PFSK-1 (cell line): ENCODE measurements at regions not wholly inside any gene's neighbourhood (a gene's known extent, or its start where the extent isn't known, plus 50 kb on each side); places are given as distances from the start of the nearest gene placed in this dataset.

Source experiments
- FOXP2 ChIP-seq: optimal IDR thresholded peaks from 2 replicates; pipeline ENCODE3; 2011; ENCODE audit warnings: borderline replicate concordance, control low read depth, inconsistent platforms; ENCODE audit not compliant: insufficient read depth; ENCODE audit errors: extremely low read length, extremely low read depth
- POLR2AphosphoS5 ChIP-seq: IDR thresholded peaks from 2 replicates; pipeline ENCODE4 v1.6.1; 2012; ENCODE audit warnings: low read depth, mild to moderate bottlenecking, control low read depth, low read length, moderate library complexity
- REST ChIP-seq, 2 experiments: IDR thresholded peaks; 2 replicates each; pipeline versions ENCODE4 v1.6.1 to v1.8.0; 2011 to 2012; ENCODE audit warnings: low read depth in 2 of 2, low read length in 2 of 2, control low read depth in 1 of 2, inconsistent platforms in 1 of 2, mild to moderate bottlenecking in 1 of 2, moderate library complexity in 1 of 2; ENCODE audit not compliant: insufficient read depth in 1 of 2
- SIN3A ChIP-seq: IDR thresholded peaks from 2 replicates; pipeline ENCODE4 v1.6.1; 2012; ENCODE audit warnings: mild to moderate bottlenecking, low read length, moderate library complexity, borderline replicate concordance; ENCODE audit not compliant: insufficient read depth
- TAF1 ChIP-seq: IDR thresholded peaks from 2 replicates; pipeline ENCODE4 v1.6.1; 2012; ENCODE audit warnings: low read length, control low read depth, borderline replicate concordance; ENCODE audit not compliant: insufficient read depth

GRCh38 chr6:88374553-88374952 is 208.4 kb upstream of the CNR1 start:
- TF ChIP-seq POLR2AphosphoS5 = no peak
- TF ChIP-seq REST (IDR thresholded peaks at IDR 0.05; ENCODE audit: insufficient read depth in 1 of 2, low read depth in 2 of 2, low read length in 2 of 2) = no peak
- no peak for TF ChIP-seq FOXP2
- TF ChIP-seq SIN3A = no peak
- no peak for TF ChIP-seq TAF1

- TF ChIP-seq SIN3A = no peak
- TF ChIP-seq FOXP2 = no peak
- no peak for TF ChIP-seq POLR2AphosphoS5
- no peak for TF ChIP-seq REST (IDR thresholded peaks at IDR 0.05; ENCODE audit: insufficient read depth in 1 of 2, low read depth in 2 of 2, low read length in 2 of 2)
- TF ChIP-seq TAF1 = no peak
These were observed 205.3 kb upstream of the CNR1 start for GRCh38 chr6:88371480-88371879.

GRCh38 chr6:88370127-88370710 is 204.1 kb upstream of the CNR1 start:
- TF ChIP-seq POLR2AphosphoS5 = no peak
- TF ChIP-seq FOXP2 = no peak
- TF ChIP-seq SIN3A = no peak
- no peak for TF ChIP-seq REST (IDR thresholded peaks at IDR 0.05; ENCODE audit: insufficient read depth in 1 of 2, low read depth in 2 of 2, low read length in 2 of 2)
- no peak for TF ChIP-seq TAF1

GRCh38 chr6:88369262-88369661 is 203.1 kb upstream of the CNR1 start:
- TF ChIP-seq FOXP2 = no peak
- TF ChIP-seq REST (IDR thresholded peaks at IDR 0.05; ENCODE audit: insufficient read depth in 1 of 2, low read depth in 2 of 2, low read length in 2 of 2) = no peak
- no peak for TF ChIP-seq POLR2AphosphoS5
- no peak for TF ChIP-seq TAF1
- TF ChIP-seq SIN3A = no peak
